Activated B cell treated with CpG ODN at 0.5 μM for 24 hours (primary cell): ENCODE measurements at regions not wholly inside any gene's neighbourhood (a gene's known extent, or its start where the extent isn't known, plus 50 kb on each side); places are given as distances from the start of the nearest gene placed in this dataset.

ENCODE experiments used
- ATAC-seq: fragments of 200-7000 bp; cut with Tn5 transposase; one replicate; pipeline ENCODE4 v1.10.0; 2021; ENCODE audit warnings: low read depth, mild to moderate bottlenecking, moderate library complexity
- CTCF ChIA-PET: fragments of 350-600 bp; sonication (Branson Sonifier 250); formaldehyde crosslinking; loops from one replicate; lab custom pipeline; 2021; ENCODE audit warnings: antibody characterized with exemption; lab: Charles Lee
- POLR2A ChIA-PET: fragments of 350-600 bp; sonication (Branson Sonifier 250); formaldehyde crosslinking; loops from one replicate; lab custom pipeline; 2021; ENCODE audit warnings: antibody characterized with exemption; lab: Charles Lee
- DNase-seq: peaks from one replicate; pipeline ENCODE4 v3.0.0; 2022
- H3K27ac Mint-ChIP-seq: one replicate; pipeline ENCODE4 v1.8.0; 2020; ENCODE audit warnings: mixed read lengths
- H3K27me3 Mint-ChIP-seq: one replicate; pipeline ENCODE4 v1.8.0; 2021; ENCODE audit warnings: mixed read lengths
- H3K36me3 Mint-ChIP-seq: one replicate; pipeline ENCODE4 v1.8.0; 2021; ENCODE audit warnings: low read depth, mixed read lengths
- H3K4me1 Mint-ChIP-seq: one replicate; pipeline ENCODE4 v1.8.0; 2021; ENCODE audit warnings: mixed read lengths
- H3K4me3 Mint-ChIP-seq: one replicate; pipeline ENCODE4 v1.8.0; 2020; ENCODE audit warnings: mild to moderate bottlenecking, mixed read lengths
- H3K9me3 Mint-ChIP-seq: one replicate; pipeline ENCODE4 v1.8.0; 2020; ENCODE audit warnings: mixed read lengths
- intact Hi-C: fragments of 100-400 bp; cut with micrococcal nuclease; formaldehyde crosslinking; loops from one replicate; pipeline ENCODE4 v1.15.1; 2024
- TF ChIP-seq, protein P1 (sequence below): fragments of 200-600 bp; IDR thresholded peaks from one replicate; pipeline ENCODE4 v1.8.0; 2022; ENCODE audit warnings: antibody characterized with exemption, mild to moderate bottlenecking

DNA sequence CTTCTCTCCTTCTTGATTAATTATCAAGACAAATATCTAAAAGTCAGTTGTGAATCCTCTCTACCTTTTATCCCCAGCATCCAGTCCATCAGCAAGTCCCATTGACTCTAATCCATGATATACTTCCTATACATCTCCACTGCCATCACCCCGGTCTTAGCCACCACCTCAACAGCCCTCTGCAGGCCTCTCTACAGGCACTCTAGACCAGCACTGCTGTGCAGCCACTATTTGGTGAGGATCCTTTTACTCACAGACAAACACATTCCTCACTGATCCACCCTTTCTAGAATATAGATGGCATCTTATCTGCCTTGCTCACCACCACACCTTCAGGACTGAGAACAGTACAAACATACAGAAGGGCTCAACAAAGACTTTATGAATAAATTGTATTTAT is 221.7 kb downstream of the RFC3 start:
- Mint-ChIP-seq H3K4me3 (no peak overlapping the region), H3K9me3 (peaks cover 3% of the 10 kb centered on the region), H3K4me1 (peaks cover 3% of the 10 kb centered on the region), H3K36me3 (no peaks in the 10 kb centered on the region), H3K27me3 (peaks cover 2% of the 10 kb centered on the region), H3K27ac (no peak overlapping the region)
- ChIA-PET POLR2A (no interaction called here), CTCF (no interaction called here)
- intact Hi-C loops, result no loop called here
- TF ChIP-seq, protein P1, sequence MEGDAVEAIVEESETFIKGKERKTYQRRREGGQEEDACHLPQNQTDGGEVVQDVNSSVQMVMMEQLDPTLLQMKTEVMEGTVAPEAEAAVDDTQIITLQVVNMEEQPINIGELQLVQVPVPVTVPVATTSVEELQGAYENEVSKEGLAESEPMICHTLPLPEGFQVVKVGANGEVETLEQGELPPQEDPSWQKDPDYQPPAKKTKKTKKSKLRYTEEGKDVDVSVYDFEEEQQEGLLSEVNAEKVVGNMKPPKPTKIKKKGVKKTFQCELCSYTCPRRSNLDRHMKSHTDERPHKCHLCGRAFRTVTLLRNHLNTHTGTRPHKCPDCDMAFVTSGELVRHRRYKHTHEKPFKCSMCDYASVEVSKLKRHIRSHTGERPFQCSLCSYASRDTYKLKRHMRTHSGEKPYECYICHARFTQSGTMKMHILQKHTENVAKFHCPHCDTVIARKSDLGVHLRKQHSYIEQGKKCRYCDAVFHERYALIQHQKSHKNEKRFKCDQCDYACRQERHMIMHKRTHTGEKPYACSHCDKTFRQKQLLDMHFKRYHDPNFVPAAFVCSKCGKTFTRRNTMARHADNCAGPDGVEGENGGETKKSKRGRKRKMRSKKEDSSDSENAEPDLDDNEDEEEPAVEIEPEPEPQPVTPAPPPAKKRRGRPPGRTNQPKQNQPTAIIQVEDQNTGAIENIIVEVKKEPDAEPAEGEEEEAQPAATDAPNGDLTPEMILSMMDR, result no peak
- no peak for DNase-seq
- no peak for ATAC-seq

DNA sequence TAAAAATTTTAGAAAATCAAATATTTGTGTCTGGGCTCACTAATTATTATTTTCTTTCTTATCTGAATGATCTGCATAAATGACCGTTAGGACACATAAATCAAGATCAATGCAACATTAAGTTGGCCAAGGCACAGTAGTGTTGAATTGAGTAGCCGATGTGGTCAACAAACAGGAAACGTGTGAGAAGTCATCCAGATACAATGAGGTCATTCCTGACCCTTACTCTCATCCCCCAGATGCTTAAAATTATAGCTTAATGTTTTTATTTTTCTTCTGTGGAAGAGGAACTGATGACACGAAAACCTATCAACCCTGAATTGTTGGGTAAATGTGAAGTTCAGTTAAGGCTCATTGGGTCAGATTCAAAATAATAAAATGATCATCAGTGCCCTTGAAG is 222.9 kb downstream of the RFC3 start:
- ChIA-PET CTCF (no interaction called here), POLR2A (no interaction called here)
- no peak overlapping the region for H3K4me3 Mint-ChIP-seq
- H3K36me3 Mint-ChIP-seq, result no peaks in the 10 kb centered on the region
- no peaks in the 10 kb centered on the region for H3K9me3 Mint-ChIP-seq
- H3K4me1 Mint-ChIP-seq, result peaks cover 3% of the 10 kb centered on the region
- DNase-seq (no peak), ATAC-seq (no peak)
- H3K27me3 Mint-ChIP-seq, result peaks cover 2% of the 10 kb centered on the region
- intact Hi-C loops, result no loop called here
- TF ChIP-seq, protein P1, result no peak
- no peak overlapping the region for H3K27ac Mint-ChIP-seq

DNA sequence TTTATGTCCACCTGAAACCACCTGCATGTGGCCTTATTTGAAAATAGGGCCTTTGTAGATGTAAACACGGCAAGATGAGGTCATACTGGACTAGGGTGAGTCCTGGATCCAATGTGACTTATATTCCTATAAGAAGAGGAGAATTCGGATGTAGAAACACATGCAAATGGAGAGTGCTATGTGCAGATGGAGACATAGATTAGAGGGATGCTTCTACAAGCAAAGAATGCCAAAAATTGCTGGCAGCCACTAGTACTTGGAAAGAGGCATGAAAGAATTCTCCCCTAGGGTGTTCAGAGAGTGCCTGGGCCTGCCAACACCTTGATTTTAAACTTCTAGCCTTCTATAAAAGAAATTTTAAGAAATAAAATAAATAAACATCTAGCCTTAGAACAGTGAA is 226.1 kb downstream of the RFC3 start:
- no peaks in the 10 kb centered on the region for H3K4me1 Mint-ChIP-seq
- no peaks in the 10 kb centered on the region for H3K36me3 Mint-ChIP-seq
- ATAC-seq, result no peak
- CTCF ChIA-PET, result no interaction called here
- POLR2A ChIA-PET, result no interaction called here
- H3K27ac Mint-ChIP-seq, result no peak overlapping the region
- no peak overlapping the region for H3K4me3 Mint-ChIP-seq
- peaks cover 2% of the 10 kb centered on the region for H3K27me3 Mint-ChIP-seq
- DNase-seq, result no peak
- TF ChIP-seq, protein P1, result no peak
- H3K9me3 Mint-ChIP-seq, result peaks cover 4% of the 10 kb centered on the region
- intact Hi-C loops, result no loop called here

DNA sequence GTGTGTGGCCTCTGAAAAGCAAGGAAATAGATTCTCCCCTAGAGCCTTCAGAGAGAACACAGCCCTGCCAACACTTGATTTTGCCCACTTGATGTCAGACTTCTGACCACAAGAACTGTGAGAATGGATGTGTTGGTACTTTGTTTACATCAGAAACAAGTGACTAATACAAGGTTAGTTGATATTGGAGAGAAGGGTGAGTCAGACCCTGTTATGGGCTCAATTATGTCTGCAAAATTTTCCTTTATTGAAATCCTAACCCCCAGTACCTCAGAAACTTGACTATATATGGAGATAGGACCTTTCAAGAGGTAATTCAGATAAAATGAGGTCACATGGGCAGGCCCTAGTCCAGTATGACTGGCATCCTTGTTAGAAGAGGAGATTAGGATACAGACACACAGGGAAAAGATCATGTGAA is 226.7 kb downstream of the RFC3 start:
- no peaks in the 10 kb centered on the region for H3K36me3 Mint-ChIP-seq
- no peak overlapping the region for H3K27ac Mint-ChIP-seq
- peaks cover 2% of the 10 kb centered on the region for H3K27me3 Mint-ChIP-seq
- ATAC-seq (no peak), DNase-seq (no peak)
- POLR2A ChIA-PET, result no interaction called here
- intact Hi-C loops, result no loop called here
- H3K4me3 Mint-ChIP-seq, result no peak overlapping the region
- CTCF ChIA-PET, result no interaction called here
- no peaks in the 10 kb centered on the region for H3K4me1 Mint-ChIP-seq
- TF ChIP-seq, protein P1, result no peak
- peaks cover 4% of the 10 kb centered on the region for H3K9me3 Mint-ChIP-seq

DNA sequence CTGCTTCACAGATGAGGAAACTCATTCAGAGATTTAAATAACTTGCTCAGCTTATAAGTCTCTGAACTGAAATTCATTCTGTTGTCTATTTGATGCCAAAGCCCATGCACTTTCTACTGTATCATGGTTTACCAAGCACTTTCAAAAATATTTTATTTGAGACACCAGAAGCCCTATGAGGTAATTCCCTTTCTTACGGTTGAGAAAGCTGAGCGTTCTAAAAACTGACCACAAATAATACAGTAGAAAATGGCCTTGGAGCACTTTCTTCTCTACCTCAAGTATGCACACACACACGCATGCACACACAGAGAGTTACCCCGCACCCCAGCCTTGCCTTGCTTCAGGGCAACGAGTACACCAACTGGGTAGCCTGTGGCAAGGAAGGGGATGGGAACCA is 228.5 kb downstream of the RFC3 start:
- H3K4me1 Mint-ChIP-seq, result no peaks in the 10 kb centered on the region
- no peak for ATAC-seq
- CTCF ChIA-PET, result no interaction called here
- H3K27me3 Mint-ChIP-seq, result peaks cover 2% of the 10 kb centered on the region
- no peak overlapping the region for H3K4me3 Mint-ChIP-seq
- TF ChIP-seq, protein P1, result no peak
- no peaks in the 10 kb centered on the region for H3K36me3 Mint-ChIP-seq
- intact Hi-C loops, result no loop called here
- H3K27ac Mint-ChIP-seq, result no peak overlapping the region
- POLR2A ChIA-PET, result no interaction called here
- H3K9me3 Mint-ChIP-seq, result peaks cover 4% of the 10 kb centered on the region
- no peak for DNase-seq
